ENCODE measurements at regions not wholly inside any gene's neighbourhood (a gene's known extent, or its start where the extent isn't known, plus 50 kb on each side); places are given as distances from the start of the nearest gene placed in this dataset.

- no peak for DNase-seq
These were observed 67.6 kb downstream of the NMUR2 start for GRCh38 chr5:152337484-152337883.

DNA sequence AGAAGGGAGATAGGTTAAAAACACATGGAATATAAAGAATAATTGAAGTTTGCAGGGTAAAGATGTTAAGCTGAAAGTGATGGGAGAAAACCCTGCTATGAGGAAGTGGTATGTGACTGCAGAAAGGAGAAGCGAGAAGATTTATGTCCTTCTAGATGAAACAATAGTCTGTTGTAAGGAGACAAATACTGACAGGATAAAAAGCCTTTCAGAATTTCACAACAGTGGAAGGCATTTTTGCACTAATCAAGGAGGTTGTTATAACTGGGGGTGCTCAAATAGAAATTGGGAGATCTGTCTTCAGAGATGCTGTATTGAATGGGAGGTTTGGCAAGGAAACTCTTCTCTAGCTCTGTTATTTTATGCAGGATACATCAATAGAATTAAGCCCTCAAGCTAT, 69.6 kb downstream of the NMUR2 start:
- DNase-seq, result no peak

GRCh38 chr5:152332716-152333460, 72.2 kb downstream of the NMUR2 start:
- no peak for DNase-seq

- DNase-seq, result no peak
These were observed 73.4 kb downstream of the NMUR2 start for GRCh38 chr5:152331718-152332117.

DNA sequence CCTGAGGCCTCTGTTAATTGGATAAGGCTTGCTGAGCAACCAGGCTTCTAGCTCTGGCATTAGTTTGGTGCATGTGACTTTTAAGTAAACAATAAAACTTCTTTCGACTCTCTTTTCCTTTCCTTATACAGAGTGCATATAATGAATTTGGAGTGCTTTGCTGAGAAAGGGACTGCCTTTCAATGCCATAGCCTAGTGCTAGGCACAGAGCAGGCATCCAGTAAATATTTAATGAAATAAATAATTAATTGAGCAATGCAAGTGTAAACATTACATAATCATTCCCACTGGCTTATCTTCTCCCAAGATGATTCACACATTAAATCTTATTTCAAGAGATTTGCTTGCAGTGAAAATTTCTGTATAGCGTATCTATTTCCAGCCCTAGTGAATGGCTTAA, 74.1 kb downstream of the NMUR2 start:
- DNase-seq, result no peak

GRCh38 chr5:152329761-152330283, 75.3 kb downstream of the NMUR2 start:
- no peak for DNase-seq

DNA sequence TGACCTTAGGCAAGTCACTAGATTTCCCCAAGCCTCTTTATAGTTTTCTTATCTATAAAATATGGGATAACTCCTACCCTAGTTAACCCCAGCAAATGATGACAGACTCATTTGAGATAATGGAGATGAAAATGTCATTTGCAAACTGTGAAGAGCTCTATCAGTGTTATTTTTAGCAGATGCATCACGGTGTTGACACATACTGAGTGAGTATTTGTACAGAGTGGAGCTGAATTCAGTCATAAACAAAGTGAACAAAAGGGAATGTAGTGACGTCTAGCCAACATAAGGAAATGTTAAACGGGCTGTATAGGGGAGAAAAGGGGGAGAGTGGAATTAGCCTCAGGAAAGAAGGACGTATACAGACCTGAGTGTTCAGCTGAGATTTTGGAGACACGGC, 75.9 kb downstream of the NMUR2 start:
- DNase-seq, result no peak

DNA sequence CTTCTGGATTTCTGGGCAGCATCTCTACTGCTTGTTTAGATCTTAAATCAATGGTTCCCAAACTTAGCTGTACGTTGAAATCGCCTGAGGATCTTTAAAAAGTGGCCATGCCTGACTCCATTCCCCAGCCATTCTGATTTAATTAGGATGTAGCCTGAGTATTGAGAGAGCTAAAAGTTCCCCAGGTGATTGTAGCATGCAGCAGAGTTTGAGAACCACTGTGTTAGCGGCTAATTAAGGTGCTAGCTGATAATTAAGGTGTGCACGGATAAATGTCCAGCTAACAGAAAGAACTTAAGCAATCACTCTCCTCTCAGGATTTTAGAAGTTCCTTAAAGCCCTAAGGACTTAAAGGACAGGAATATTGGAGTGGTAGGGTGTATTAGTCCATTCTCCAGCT, 89.1 kb downstream of the NMUR2 start:
- DNase-seq, result no peak

DNA sequence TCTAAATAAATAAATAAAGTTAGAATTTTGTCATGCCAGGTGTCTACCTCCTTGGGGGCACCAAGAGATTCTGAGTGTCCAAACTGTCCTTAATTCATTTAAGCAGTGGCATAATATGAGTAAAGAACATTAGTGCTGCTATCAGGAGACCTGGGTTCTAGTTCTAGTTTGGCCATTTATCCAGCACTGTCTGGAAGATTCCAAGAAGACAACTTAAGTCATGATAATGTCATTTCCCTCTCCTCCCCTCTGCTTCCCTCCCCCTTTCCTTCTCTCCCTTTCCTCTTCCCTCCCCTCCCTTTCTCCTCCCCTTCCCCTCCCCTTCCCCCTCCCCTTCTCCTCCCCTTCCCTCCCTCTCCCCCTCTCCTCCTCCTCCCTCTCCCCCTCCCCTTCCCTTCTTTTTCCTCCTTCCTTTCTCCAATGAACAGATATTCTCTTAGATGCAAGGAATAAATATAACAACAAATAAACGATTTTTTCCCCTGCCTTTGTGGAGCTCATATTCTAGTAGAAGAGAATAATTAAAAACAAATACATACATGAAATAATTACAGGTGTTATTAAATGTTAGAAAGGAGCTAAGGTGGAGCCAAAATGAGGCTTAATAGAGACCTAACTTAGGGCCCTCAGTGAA, 90.8 kb downstream of the NMUR2 start:
- DNase-seq, result no peak

DNA sequence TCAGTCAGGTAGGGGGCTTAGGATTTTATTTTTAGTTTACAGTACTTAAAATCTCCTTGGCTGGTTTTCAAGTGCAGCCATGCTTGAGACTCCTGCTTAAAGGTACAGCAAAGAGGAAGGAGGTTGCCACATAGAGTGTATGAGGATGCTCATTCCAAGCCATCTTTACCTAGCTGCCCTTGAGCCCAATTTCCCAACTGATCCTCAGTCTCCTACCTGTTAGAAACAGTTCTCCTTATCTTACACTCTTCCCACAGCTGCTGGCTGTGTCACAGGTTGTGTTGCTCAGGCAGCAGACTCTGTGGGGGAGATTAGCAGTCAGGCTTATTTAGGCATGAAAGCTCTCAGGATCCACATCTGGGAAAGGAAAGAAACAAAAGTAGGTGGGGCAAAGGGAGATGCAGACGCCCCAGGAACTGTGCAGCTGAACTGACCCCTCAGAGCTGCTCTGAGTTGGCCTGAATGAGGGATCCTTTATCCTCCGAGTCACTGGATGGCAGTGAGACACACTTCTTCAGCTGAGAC, 95.1 kb downstream of the NMUR2 start:
- DNase-seq, result no peak

- no peak for DNase-seq
These were observed 98.7 kb downstream of the NMUR2 start for GRCh38 chr5:152306386-152306785.

DNA sequence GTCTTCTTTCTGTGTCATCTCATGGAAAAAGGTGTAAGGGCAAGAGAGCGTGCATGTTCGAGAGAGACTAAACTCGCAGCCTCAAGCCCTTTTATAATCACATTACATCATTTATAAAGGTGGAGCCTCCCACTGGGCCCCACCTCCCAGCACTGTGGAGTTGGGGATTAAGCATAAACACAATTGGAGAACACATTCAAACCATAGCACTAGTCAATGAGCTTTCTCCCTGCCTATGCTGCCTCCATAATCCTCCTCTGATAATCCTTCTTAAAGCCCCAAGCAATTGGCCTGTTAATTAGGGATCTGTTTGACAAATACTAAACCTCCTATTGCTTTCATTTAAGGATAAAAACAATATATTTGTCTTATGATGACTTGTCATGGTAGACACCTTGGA, 99.6 kb downstream of the NMUR2 start:
- DNase-seq, result no peak

GRCh38 chr5:152303841-152304240, 101.2 kb downstream of the NMUR2 start:
- DNase-seq, result no peak

GRCh38 chr5:152297866-152298265, 107.2 kb downstream of the NMUR2 start:
- no peak for DNase-seq

DNA sequence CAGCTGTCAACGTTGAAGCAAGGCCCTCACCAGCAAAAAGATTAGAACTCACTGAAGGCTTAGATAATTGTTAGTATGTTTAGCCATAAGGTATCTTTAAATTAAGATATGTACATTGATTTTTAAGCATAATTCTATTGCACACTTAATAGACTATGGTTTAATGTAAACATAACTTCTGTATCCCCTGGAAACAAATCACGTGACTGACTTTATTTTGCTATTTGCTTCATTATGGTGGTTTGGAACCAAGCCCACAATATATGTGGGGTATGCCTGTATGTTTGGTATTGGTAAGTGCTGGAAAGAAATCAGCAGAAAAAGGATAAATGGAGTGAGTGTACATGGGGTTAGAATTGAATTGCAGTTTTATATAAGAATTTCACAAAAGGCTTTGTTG, 111.9 kb downstream of the NMUR2 start:
- DNase-seq, result no peak

DNA sequence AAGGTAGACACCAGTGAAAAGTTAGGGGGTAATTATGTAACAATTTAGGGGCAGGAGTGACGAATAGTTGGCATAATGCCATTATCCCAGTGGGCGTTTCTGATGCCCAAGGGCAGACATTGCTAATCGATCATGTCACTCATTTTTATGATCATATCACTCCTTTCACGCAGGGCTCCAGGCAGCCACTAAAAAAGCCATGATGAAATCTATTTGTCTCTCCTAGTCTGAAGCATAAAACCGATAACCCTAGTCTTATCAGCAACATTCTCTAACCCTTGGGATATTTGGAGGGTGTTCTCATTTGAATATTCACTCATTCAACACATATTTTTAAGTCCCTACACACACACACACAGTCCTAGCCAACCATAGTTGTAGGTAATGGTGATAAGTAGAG, 114.9 kb downstream of the NMUR2 start:
- no peak for DNase-seq

DNA sequence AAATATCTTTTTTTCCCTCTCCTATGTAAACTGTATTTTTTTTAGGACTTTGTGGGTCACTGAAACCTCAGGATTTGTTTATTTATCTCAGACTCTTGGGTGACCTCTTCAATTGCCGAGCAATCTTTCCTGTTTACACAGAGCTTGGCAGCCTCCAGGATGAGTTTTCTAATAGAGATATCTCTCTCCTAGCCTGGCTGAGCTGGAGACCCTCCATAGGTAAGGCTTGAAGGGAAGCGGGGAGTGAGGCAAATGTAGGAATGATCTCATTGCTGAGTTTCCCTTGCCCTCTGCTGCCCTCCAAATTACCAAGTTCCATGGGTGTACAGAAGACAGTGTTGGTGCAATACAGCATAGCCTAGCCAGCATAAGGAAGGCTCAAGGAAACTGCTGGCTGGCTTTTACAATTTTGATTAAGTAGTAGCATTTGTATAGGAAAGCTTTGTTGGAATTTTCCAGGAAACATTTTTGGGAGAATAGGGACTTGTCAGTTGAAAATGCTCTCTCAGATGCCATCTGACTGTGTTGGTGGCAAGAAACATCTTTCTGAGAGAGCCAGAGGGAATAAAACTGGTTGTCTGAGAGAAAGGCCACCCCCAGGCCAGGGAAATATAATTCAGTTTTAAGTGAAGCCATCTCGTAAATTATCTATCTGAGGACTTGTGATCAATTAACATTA, 116.0 kb downstream of the NMUR2 start:
- DNase-seq, result no peak

- no peak for DNase-seq
These were observed 116.6 kb downstream of the NMUR2 start for GRCh38 chr5:152288499-152288898.

- no peak for DNase-seq
These were observed 119.3 kb downstream of the NMUR2 start for GRCh38 chr5:152285764-152286163.

- no peak for DNase-seq
These were observed 122.7 kb downstream of the NMUR2 start for GRCh38 chr5:152282331-152282730.

DNA sequence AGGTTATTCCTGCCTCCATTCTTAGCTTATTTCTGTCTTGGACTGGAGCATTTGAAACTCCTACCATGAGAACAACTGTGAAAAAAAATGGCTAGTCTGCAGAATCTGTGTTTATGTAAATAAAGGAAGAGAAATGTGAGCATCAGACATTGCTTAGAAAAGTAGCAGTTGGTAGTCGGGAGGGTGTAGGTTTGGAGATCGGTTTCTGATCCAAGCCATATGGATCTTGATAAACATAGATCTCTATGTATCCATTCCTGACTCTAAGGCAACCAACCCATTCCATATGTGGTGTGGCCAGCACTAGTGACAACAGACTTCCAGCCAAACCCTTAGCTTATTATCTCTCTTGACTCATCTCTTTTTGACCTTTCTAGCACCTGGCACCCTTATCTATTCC, 127.1 kb downstream of the NMUR2 start:
- no peak for DNase-seq

GRCh38 chr5:152274224-152274623, 130.9 kb downstream of the NMUR2 start:
- DNase-seq, result no peak

DNA sequence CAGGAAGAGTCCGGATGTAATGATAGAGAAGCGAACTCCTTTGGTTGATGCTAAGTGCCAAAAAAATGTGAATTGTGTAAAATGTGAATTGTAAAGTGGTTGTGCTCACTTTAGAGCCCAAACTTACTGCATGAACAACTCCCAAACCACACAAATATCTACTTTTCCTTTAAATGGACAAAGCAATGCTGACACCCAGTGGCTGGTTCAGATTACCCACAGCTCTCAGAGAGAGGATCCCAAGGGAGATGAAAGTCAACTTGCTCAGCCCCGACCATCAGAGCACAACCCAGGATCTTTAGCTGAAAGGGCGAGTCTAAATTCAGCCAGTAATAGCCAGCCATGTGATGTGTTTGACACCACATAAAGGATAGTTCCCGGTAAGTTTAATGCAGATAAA, 133.7 kb downstream of the NMUR2 start:
- no peak for DNase-seq

- no peak for DNase-seq
These were observed 135.0 kb downstream of the NMUR2 start for GRCh38 chr5:152270096-152270495.

Data from right forelimb (tissue), 1 donor.